ENCODE measurements at regions not wholly inside any gene's neighbourhood (a gene's known extent, or its start where the extent isn't known, plus 50 kb on each side); places are given as distances from the start of the nearest gene placed in this dataset.
"Not testable (repeated sequence)": the region's sequence is repeated elsewhere in the genome, so short reads cannot be mapped to it uniquely, and the experiment has no call there.

GRCh38 chr5:163907783-163908182, 402.4 kb downstream of the MAT2B start:
- TF ChIP-seq CTCF (IDR thresholded peaks at IDR 0.05; ENCODE audit: poor library complexity); EZH2 (IDR thresholded peaks at IDR 0.05; ENCODE audit: borderline replicate concordance); EZH2phosphoT487 (IDR thresholded peaks at IDR 0.05; ENCODE audit: low read depth, severe bottlenecking, unreplicated experiment): not testable (repeated sequence)

Data from hepatocyte (in vitro differentiated cells).